GM10266 (cell line): ENCODE measurements at regions not wholly inside any gene's neighbourhood (a gene's known extent, or its start where the extent isn't known, plus 50 kb on each side); places are given as distances from the start of the nearest gene placed in this dataset.
"Not testable (repeated sequence)": the region's sequence is repeated elsewhere in the genome, so short reads cannot be mapped to it uniquely, and the experiment has no call there.

Experiments
- DNase-seq: peaks from one replicate; pipeline ENCODE4 v3.0.0; 2012; ENCODE audit errors: extremely low spot score
- CTCF ChIP-seq: IDR thresholded peaks from 2 replicates; pipeline ENCODE4 v1.5.1; 2012; ENCODE audit warnings: mild to moderate bottlenecking, low read depth; ENCODE audit not compliant: control insufficient read depth, insufficient read depth; ENCODE audit errors: missing control alignments

GRCh38 chrX:95435198-95435597 lies 1249.4 kb upstream of the DIAPH2 start:
- TF ChIP-seq CTCF = no peak

GRCh38 chrX:95441836-95442235 lies 1242.8 kb upstream of the DIAPH2 start:
- TF ChIP-seq CTCF = no peak
- DNase-seq = no peak

More at GRCh38 chrX:95435198-95435597, 1249.4 kb upstream of the DIAPH2 start:
- no peak for DNase-seq

GRCh38 chrX:95484781-95485180 lies 1199.9 kb upstream of the DIAPH2 start:
- no peak for DNase-seq
- no peak for TF ChIP-seq CTCF

GRCh38 chrX:95505721-95506120 lies 1178.9 kb upstream of the DIAPH2 start:
- TF ChIP-seq CTCF = no peak
- no peak for DNase-seq

- no peak for DNase-seq
- TF ChIP-seq CTCF = no peak
These were observed 1175.2 kb upstream of the DIAPH2 start for GRCh38 chrX:95509474-95509873.

- not testable (repeated sequence) for DNase-seq
These were observed 1160.6 kb upstream of the DIAPH2 start for GRCh38 chrX:95524018-95524417.

- no peak for TF ChIP-seq CTCF
- DNase-seq = no peak
These were observed 1148.5 kb upstream of the DIAPH2 start for GRCh38 chrX:95536111-95536510.

- no peak for DNase-seq
- no peak for TF ChIP-seq CTCF
These were observed 1148.0 kb upstream of the DIAPH2 start for GRCh38 chrX:95536661-95537060.
